NB4 (cell line): ENCODE measurements at regions not wholly inside any gene's neighbourhood (a gene's known extent, or its start where the extent isn't known, plus 50 kb on each side); places are given as distances from the start of the nearest gene placed in this dataset.

Experiments used
- DNase-seq: peaks from one replicate; pipeline ENCODE4 v3.0.0; 2010; ENCODE audit warnings: low read depth
- H3K4me3 ChIP-seq: one replicate; pipeline ENCODE4 v1.5.1; 2011; ENCODE audit warnings: mild to moderate bottlenecking, low read depth, low read length, moderate library complexity
- MYC ChIP-seq: IDR thresholded peaks from 2 replicates; pipeline ENCODE4 v1.6.1; 2011; ENCODE audit warnings: low read depth, low read length
- POLR2A ChIP-seq: IDR thresholded peaks from 2 replicates; pipeline ENCODE4 v1.6.1; 2011; ENCODE audit warnings: mild to moderate bottlenecking; ENCODE audit not compliant: insufficient read length; ENCODE audit errors: extremely low read depth
- TF ChIP-seq, protein P1 (sequence below): IDR thresholded peaks from one replicate; pipeline ENCODE4 v1.5.1; 2012; ENCODE audit warnings: low read depth, low read length
- TF ChIP-seq, protein P2 (sequence below): IDR thresholded peaks from 2 replicates; pipeline ENCODE4 v1.6.1; 2011; ENCODE audit warnings: low read depth, low read length

DNA sequence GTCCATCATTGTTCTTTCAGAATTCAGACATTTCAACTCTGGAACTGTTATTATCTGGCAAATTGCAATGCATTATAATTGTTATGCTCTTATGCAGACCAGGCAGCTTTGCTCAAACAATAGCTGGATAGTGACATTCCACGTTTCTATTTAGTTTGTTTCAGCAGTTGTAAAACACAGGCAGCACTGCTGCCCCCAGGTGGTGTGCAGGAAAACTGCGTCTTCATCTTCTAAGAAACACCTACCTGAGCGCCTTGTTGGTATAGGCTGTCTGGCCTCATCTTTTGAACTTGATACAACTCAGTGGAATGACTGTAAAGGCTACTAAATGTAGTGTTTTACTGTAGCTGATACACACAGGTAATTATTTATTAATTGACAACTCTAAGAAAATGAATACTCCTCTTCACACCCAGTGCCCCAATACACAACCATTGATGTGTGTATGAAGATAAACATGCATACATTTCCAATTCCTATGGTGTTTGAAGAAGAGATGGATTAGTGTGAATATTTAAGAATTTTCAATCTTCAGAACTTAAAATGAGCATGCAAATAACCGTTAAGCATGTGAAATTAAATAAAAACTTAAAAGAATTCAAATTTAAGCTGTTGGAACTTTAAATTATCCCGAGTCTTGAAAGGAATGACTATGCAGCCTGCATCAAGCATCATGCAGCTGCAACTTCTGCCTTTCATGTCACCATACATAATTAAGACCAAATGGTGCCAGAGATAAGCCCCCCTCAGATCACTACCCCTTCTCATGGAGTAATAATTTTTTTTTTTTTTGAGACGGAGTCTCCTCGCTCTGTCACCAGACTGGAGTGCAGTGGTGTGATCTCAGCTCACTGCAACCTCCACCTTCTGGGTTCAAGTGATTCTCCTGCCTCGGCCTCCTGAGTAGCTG, 85.6 kb downstream of the CD8B2 start:
- no peak for TF ChIP-seq MYC
- TF ChIP-seq, protein P1, sequence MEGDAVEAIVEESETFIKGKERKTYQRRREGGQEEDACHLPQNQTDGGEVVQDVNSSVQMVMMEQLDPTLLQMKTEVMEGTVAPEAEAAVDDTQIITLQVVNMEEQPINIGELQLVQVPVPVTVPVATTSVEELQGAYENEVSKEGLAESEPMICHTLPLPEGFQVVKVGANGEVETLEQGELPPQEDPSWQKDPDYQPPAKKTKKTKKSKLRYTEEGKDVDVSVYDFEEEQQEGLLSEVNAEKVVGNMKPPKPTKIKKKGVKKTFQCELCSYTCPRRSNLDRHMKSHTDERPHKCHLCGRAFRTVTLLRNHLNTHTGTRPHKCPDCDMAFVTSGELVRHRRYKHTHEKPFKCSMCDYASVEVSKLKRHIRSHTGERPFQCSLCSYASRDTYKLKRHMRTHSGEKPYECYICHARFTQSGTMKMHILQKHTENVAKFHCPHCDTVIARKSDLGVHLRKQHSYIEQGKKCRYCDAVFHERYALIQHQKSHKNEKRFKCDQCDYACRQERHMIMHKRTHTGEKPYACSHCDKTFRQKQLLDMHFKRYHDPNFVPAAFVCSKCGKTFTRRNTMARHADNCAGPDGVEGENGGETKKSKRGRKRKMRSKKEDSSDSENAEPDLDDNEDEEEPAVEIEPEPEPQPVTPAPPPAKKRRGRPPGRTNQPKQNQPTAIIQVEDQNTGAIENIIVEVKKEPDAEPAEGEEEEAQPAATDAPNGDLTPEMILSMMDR = peak; percentile 88
- DNase-seq = peak; percentile 49
- H3K4me3 ChIP-seq = no peak overlapping the region

DNA sequence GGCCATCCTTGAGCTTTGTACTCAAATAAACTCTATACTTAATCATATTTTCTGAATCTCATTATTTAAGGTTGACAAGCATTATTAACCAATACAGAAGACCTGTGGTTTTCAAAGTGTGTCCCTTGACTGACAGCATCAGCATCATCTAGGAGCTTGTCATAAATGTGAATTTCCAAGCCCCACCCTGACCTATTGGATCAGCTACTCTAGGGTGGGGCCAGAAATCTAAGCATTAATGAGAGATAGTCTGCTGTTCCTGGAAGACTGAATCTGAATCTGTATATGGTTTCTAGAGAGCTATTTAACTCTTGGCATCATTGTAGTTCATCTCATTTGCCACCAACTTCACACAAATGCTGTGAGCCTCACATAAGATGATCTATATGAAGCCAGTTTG, 86.6 kb downstream of the CD8B2 start:
- TF ChIP-seq POLR2A (no peak), MYC (no peak)
- TF ChIP-seq, protein P1 = no peak
- TF ChIP-seq, protein P2, sequence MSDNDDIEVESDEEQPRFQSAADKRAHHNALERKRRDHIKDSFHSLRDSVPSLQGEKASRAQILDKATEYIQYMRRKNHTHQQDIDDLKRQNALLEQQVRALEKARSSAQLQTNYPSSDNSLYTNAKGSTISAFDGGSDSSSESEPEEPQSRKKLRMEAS = no peak
- no peak for DNase-seq
- H3K4me3 ChIP-seq = no peak overlapping the region

GRCh38 chr2:106575955-106576354, 88.8 kb downstream of the CD8B2 start:
- DNase-seq = no peak
- TF ChIP-seq, protein P1 = no peak
- TF ChIP-seq MYC = no peak
- no peak for TF ChIP-seq POLR2A
- TF ChIP-seq, protein P2 = no peak

GRCh38 chr2:106577255-106577651, 90.1 kb downstream of the CD8B2 start:
- H3K4me3 ChIP-seq = no peak overlapping the region
- TF ChIP-seq, protein P1 = no peak
- TF ChIP-seq, protein P2 = no peak
- TF ChIP-seq POLR2A = no peak
- no peak for TF ChIP-seq MYC
- no peak for DNase-seq

More at GRCh38 chr2:106575955-106576354, 88.8 kb downstream of the CD8B2 start:
- H3K4me3 ChIP-seq = no peak overlapping the region

DNA sequence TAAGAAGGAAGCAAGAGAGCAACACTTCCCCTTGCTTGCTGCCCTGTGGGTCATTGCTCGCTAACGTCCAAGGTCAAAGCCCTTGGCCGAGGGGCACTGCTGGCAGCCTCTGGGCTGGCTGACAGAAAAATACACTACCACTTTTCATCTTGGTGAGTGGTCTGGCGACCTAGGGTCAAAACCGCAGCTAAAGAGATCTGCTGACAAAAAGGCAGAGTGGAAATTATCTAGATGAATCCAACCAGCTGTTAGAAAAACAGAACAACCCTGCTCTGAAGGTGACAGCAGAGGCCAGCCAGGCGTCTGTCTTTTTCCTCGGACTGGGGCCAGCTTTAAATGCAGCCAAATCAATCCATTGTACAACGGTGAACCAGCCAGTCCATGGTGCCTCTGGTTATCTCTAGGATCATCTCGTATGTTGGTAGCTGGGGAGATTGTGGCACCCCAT, 92.6 kb downstream of the CD8B2 start:
- no peak for DNase-seq
- TF ChIP-seq, protein P2 = no peak
- no peak for TF ChIP-seq POLR2A
- no peak for TF ChIP-seq MYC
- TF ChIP-seq, protein P1 = no peak
- H3K4me3 ChIP-seq = no peak overlapping the region

- TF ChIP-seq POLR2A = no peak
- TF ChIP-seq, protein P1 = no peak
- TF ChIP-seq, protein P2 = no peak
- no peak overlapping the region for H3K4me3 ChIP-seq
- no peak for DNase-seq
These were observed 93.1 kb downstream of the CD8B2 start for GRCh38 chr2:106580241-106580640.
